Activated naive CD8-positive, alpha-beta T cell treated with anti-CD3 and anti-CD28 coated beads, Interleukin-2, amount 50 U/mL, for 16 hours (primary cell): ENCODE measurements at regions not wholly inside any gene's neighbourhood (a gene's known extent, or its start where the extent isn't known, plus 50 kb on each side); places are given as distances from the start of the nearest gene placed in this dataset.

Source experiments
- DNase-seq: peaks from one replicate; pipeline ENCODE4 v3.0.0-alpha.2; 2020; ENCODE audit warnings: low read depth, low spot score

DNA sequence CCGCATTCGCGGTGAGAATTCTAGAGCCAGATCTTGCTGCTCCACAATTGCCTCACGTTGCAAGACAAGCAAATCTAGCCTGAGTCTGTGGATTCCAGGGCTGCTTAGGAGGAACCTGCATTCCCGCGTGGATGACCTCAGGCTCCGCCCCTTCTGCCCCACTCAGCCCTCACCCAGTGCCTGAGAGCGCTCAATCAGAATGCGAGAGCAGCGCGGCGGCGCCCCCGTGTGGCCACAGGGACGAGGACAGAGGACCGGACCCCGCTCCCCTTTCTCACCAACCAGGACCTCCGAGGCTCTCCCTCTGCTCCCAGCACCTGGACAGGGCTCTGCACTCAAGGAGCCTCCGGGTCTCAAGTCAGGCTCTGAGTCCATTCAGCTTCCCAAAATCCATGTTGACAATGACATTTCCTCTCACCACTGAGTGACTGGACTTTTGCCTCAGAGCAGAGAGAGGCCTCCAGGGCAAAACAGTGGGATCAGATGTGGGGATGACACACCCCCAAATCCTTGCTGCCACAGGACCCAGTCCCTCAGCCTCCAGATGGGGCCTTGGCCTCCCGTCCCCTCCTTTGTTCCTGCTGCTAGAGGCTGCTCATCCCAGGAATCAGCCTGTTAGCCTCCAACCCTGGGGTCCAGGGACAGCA lies 52.0 kb downstream of the RPP21 start:
- DNase-seq: peak; percentile 78

GRCh38 chr6:30397697-30398096 lies 52.7 kb downstream of the RPP21 start:
- DNase-seq: no peak

DNA sequence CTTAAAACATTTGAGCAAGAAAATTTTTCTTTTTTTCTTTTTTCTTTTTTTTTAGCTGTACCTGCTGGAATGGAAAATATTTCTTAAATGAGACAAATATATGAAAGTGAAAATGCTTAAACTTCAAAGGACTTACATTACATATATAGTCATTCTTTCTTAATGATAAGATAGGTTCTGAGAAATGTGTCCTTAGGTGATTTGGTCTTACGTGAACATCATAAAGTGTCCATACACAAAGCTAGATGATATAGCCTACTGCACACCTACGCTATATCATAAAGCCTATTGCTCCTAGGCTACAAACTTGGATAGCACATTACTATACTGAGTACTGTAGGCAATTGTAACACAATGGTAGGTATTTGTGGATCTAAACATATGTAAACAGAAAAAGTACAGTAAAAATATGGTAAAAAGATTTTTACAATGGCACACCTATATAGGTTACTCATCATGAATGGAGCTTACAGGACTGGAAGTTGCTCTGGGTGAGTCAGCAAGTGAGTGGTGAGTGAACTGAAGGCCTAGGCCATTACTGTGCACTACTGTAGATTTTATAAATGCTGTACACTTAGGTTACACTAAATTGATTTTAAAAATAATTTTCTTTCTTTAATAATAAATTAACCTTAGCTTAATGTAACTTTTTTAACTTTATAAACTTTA lies 54.6 kb downstream of the RPP21 start:
- DNase-seq: no peak

GRCh38 chr6:30405934-30406333 lies 61.0 kb downstream of the RPP21 start:
- DNase-seq: no peak

GRCh38 chr6:30409184-30409583 lies 64.2 kb downstream of the RPP21 start:
- no peak for DNase-seq

- DNase-seq: peak; percentile 14
Measured at GRCh38 chr6:30411515-30412207, 66.7 kb downstream of the RPP21 start.

DNA sequence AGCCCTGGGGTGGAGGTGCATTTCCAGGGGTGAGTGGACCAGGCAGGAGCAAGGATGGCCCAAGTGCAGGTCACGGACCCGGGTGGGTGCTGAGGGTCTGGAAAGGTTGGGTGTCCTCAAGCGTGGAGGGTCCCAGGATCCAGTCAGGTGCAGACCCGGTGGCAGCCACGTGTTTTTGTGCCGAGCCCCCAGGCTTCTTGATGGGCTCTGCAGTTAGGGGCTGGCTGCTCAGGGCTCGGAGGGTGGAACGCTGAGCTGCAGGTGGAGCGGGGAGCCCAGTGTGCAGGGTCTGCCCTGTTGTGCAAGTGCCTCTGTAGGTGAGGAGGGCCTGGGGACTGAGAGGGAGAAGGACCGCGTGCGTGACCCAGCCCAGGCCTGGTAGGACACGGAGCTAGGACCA lies 70.9 kb upstream of the HLA-E start:
- no peak for DNase-seq

- DNase-seq: no peak
Measured at GRCh38 chr6:30424549-30424948, 64.8 kb upstream of the HLA-E start.
